HCT116 (cell line): ENCODE measurements at regions not wholly inside any gene's neighbourhood (a gene's known extent, or its start where the extent isn't known, plus 50 kb on each side); places are given as distances from the start of the nearest gene placed in this dataset.
A peak's percentile ranks its signal among the peaks of the same experiment; 100 is the strongest.

ENCODE experiments used
- ATAC-seq: fragments of 200-7000 bp; cut with Tn5 transposase; 2 replicates; pipeline ENCODE4 v1.9.1; 2020; ENCODE audit warnings: mild to moderate bottlenecking, moderate library complexity
- BruUV-seq: library from RNA; stranded (reverse); fragments of 400-500 nt; replicated peaks from 2 replicates; lab custom pipeline; 2021; lab: Mats Ljungman, UMichigan
- CTCF ChIA-PET: fragments of 300-600 bp; sonication (Branson Sonifier 250); formaldehyde crosslinking; loops from one replicate; lab custom pipeline; 2021; ENCODE audit warnings: antibody characterized with exemption; lab: Charles Lee
- POLR2A ChIA-PET: fragments of 300-600, 350-600 bp; sonication (Branson Sonifier 250); formaldehyde crosslinking; loops from one replicate; lab custom pipeline; 2021; ENCODE audit warnings: antibody characterized with exemption; lab: Charles Lee
- RAD21 ChIA-PET, 2 experiments: fragments of 300-600 bp; sonication (Branson Sonifier 250); formaldehyde crosslinking; loops; one replicate each; lab custom pipeline; 2023; ENCODE audit warnings: low total read pairs in 2 of 2; ENCODE audit not compliant: uncharacterized antibody in 2 of 2, unreplicated experiment in 2 of 2, low non-redundant PET in 1 of 2; lab: Charles Lee
- DNase-seq: peaks from one replicate; pipeline ENCODE4 v3.0.0-alpha.2; 2010; ENCODE audit warnings: low read depth, low spot score
- H2AFZ ChIP-seq: fragments of 200-600 bp; shearing (Covaris generic), sonication (generic); 2 replicates; pipeline ENCODE4 v1.6.1; 2017; ENCODE audit warnings: low read depth, mixed run types, mixed read lengths, antibody characterized with exemption, low read length; ENCODE audit not compliant: poor library complexity, severe bottlenecking
- H3K27ac ChIP-seq: 2 replicates; pipeline ENCODE4 v1.5.1; 2012; ENCODE audit warnings: low read depth, low read length
- H3K27me3 ChIP-seq: fragments of 200-600 bp; sonication (generic); 2 replicates; pipeline ENCODE4 v1.6.1; 2016; ENCODE audit warnings: mixed run types, low read length, mixed read lengths; ENCODE audit not compliant: insufficient read depth
- H3K36me3 ChIP-seq, 2 experiments: fragments of 200-500 bp in 1 of 2; fragments of 200-600 bp in 1 of 2; sonication (Bioruptor generic) in 1 of 2; sonication (generic) in 1 of 2; 2 replicates each; pipeline versions ENCODE4 v1.5.1 to v1.6.1; 2014 to 2016; ENCODE audit warnings: low read length in 2 of 2, inconsistent platforms in 1 of 2, mixed read lengths in 1 of 2, mixed run types in 1 of 2; ENCODE audit not compliant: insufficient read depth in 2 of 2, control insufficient read depth in 1 of 2
- H3K4me1 ChIP-seq, 2 experiments: fragments of 200-600 bp in 1 of 2; sonication (generic) in 1 of 2; 2 replicates each; pipeline versions ENCODE4 v1.5.1 to v1.6.1; 2012 to 2017; ENCODE audit warnings: low read length in 2 of 2, inconsistent platforms in 1 of 2, mild to moderate bottlenecking in 1 of 2, mixed read lengths in 1 of 2, mixed run types in 1 of 2, moderate library complexity in 1 of 2; ENCODE audit not compliant: insufficient read depth in 2 of 2, control insufficient read depth in 1 of 2
- H3K4me2 ChIP-seq: fragments of 200-600 bp; sonication (generic); 2 replicates; pipeline ENCODE4 v1.6.1; 2017; ENCODE audit warnings: mixed run types, low read length, mixed read lengths
- H3K4me3 ChIP-seq, 2 experiments: fragments of 200-600 bp in 1 of 2; sonication (generic) in 1 of 2; replicated peaks in 1 of 2; 2 replicates each; pipeline ENCODE4 v1.5.1; 2011 to 2016; ENCODE audit warnings: low read length in 2 of 2, control low read depth in 1 of 2, low read depth in 1 of 2, mild to moderate bottlenecking in 1 of 2, mixed read lengths in 1 of 2, mixed run types in 1 of 2
- H3K79me2 ChIP-seq: fragments of 200-600 bp; sonication (generic); 2 replicates; pipeline ENCODE4 v1.6.1; 2017; ENCODE audit warnings: mild to moderate bottlenecking, mixed run types, low read length, moderate library complexity, mixed read lengths; ENCODE audit not compliant: insufficient read depth
- H3K9ac ChIP-seq: fragments of 200-600 bp; sonication (generic); 2 replicates; pipeline ENCODE4 v1.6.1; 2016; ENCODE audit warnings: low read length, mixed read lengths
- H3K9me2 ChIP-seq: fragments of 200-600 bp; sonication (generic), shearing (Covaris generic); 2 replicates; pipeline ENCODE4 v1.6.1; 2017; ENCODE audit warnings: mixed run types, mild to moderate bottlenecking, moderate library complexity; ENCODE audit not compliant: insufficient read depth
- H3K9me3 ChIP-seq, 2 experiments: fragments of 200-500 bp in 1 of 2; fragments of 200-600 bp in 1 of 2; sonication (Bioruptor generic) in 1 of 2; sonication (generic) in 1 of 2; 2 replicates each; pipeline ENCODE4 v1.6.1; 2014 to 2017; ENCODE audit warnings: low read length in 2 of 2, mixed read lengths in 2 of 2, inconsistent platforms in 1 of 2, low read depth in 1 of 2, mild to moderate bottlenecking in 1 of 2, mixed run types in 1 of 2, moderate library complexity in 1 of 2; ENCODE audit not compliant: control insufficient read depth in 1 of 2, insufficient read depth in 1 of 2
- H4K20me1 ChIP-seq: fragments of 200-600 bp; sonication (generic), shearing (Covaris generic); 2 replicates; pipeline ENCODE4 v1.6.1; 2017; ENCODE audit warnings: mixed run types, mild to moderate bottlenecking, moderate library complexity; ENCODE audit not compliant: insufficient read depth
- CBX3 ChIP-seq: IDR thresholded peaks from 2 replicates; pipeline ENCODE4 v1.6.1; 2012; ENCODE audit warnings: low read depth
- ELF1 ChIP-seq: IDR thresholded peaks from 2 replicates; pipeline ENCODE4 v1.6.1; 2012; ENCODE audit warnings: low read depth, borderline replicate concordance
- FOSL1 ChIP-seq: IDR thresholded peaks from 2 replicates; pipeline ENCODE4 v1.6.1; 2012; ENCODE audit warnings: low read depth
- RAD21 ChIP-seq: IDR thresholded peaks from 2 replicates; pipeline ENCODE4 v1.6.1; 2012; ENCODE audit warnings: low read depth, mild to moderate bottlenecking
- REST ChIP-seq: IDR thresholded peaks from 2 replicates; pipeline ENCODE4 v1.6.1; 2012; ENCODE audit warnings: low read depth
- SIN3A ChIP-seq: IDR thresholded peaks from 2 replicates; pipeline ENCODE4 v1.6.1; 2012; ENCODE audit warnings: low read depth
- SRF ChIP-seq: IDR thresholded peaks from 2 replicates; pipeline ENCODE4 v1.6.1; 2012; ENCODE audit warnings: low read depth
- TCF7L2 ChIP-seq: IDR thresholded peaks from 2 replicates; pipeline ENCODE4 v1.7.0; 2011; ENCODE audit warnings: borderline replicate concordance, inconsistent platforms; ENCODE audit not compliant: insufficient read depth, insufficient read length; ENCODE audit errors: extremely low read depth
- intact Hi-C: fragments of 100-400 bp; cut with micrococcal nuclease; formaldehyde crosslinking; loops from 2 replicates; pipeline ENCODE4 v1.10.0; 2022

DNA sequence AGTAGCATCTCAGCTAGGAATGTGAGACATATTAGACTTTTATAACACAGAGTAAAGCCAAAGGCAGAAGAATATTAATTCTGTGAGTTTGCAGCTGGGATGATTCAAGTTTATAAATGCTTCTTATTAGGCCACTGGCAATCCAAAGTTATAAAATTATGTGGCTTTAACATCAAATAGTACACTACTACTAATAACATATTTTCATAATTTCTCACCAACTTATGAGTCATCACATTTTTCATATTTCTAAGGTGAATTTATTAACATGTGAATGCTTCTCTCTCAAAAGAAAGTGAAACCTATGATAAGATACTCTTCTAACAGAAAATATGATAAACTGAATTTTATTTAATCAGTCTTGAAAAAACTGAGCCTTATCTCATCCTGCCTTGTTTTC, 1348.2 kb upstream of the ALCAM start:
- intact Hi-C loops, result no loop called here
- H3K27me3 ChIP-seq, result no peaks in the 10 kb centered on the region
- no peak for DNase-seq
- TF ChIP-seq FOSL1 (0 out of 2 replicates have a peak, but pooled peaks have one; percentile 9), ELF1 (no peak)
- no peak overlapping the region for H2AFZ ChIP-seq
- BruUV-seq, result no TSS peak
- H3K27ac ChIP-seq, result no peak overlapping the region
- H3K4me3 ChIP-seq, result no peak overlapping the region
- no peak for ATAC-seq
- H3K4me1 ChIP-seq, result 0 out of 4 replicates have a peak, but pooled peaks cover 0 to 3% of the 10 kb centered on the region in 2 experiments
- H3K36me3 ChIP-seq, result no peaks in the 10 kb centered on the region
- H4K20me1 ChIP-seq, result no peaks in the 10 kb centered on the region
- ChIA-PET RAD21 (no interaction called here), POLR2A (no interaction called here), CTCF (interaction anchor here (0.7 kb wide), 1 partner anchor 26 kb away, joined by 3 read pairs; no protein-coding TSS in a partner anchor)
- H3K9ac ChIP-seq, result no peak overlapping the region
- H3K79me2 ChIP-seq, result no peaks in the 10 kb centered on the region
- no peaks in the 10 kb centered on the region for H3K9me2 ChIP-seq
- H3K4me2 ChIP-seq, result no peak overlapping the region
- no peaks in the 10 kb centered on the region for H3K9me3 ChIP-seq

- ATAC-seq (no peak), DNase-seq (no peak)
- no peak overlapping the region for H2AFZ ChIP-seq
- BruUV-seq, result no TSS peak
- no peaks in the 10 kb centered on the region for H3K4me1 ChIP-seq
- H3K4me3 ChIP-seq, result no peak overlapping the region
- no peaks in the 10 kb centered on the region for H3K9me2 ChIP-seq
- H3K9me3 ChIP-seq, result no peaks in the 10 kb centered on the region
- H4K20me1 ChIP-seq, result no peaks in the 10 kb centered on the region
- H3K79me2 ChIP-seq, result no peaks in the 10 kb centered on the region
- no peaks in the 10 kb centered on the region for H3K36me3 ChIP-seq
- H3K27me3 ChIP-seq, result no peaks in the 10 kb centered on the region
- ChIA-PET CTCF (no interaction called here), RAD21 (no interaction called here), POLR2A (no interaction called here)
- H3K27ac ChIP-seq, result no peak overlapping the region
- no peak overlapping the region for H3K4me2 ChIP-seq
- no peak for TF ChIP-seq SRF
- no peak for TF ChIP-seq RAD21
- TF ChIP-seq CBX3, result no peak
- no peak for TF ChIP-seq ELF1
- no peak for TF ChIP-seq TCF7L2
- TF ChIP-seq SIN3A, result no peak
- TF ChIP-seq REST, result no peak
- intact Hi-C loops, result no loop called here
- no peak overlapping the region for H3K9ac ChIP-seq
These were observed 1335.1 kb upstream of the ALCAM start for GRCh38 chr3:104031598-104031997.
